ENCODE measurements at regions not wholly inside any gene's neighbourhood (a gene's known extent, or its start where the extent isn't known, plus 50 kb on each side); places are given as distances from the start of the nearest gene placed in this dataset.

- no peaks in the 10 kb centered on the region for H3K27me3 ChIP-seq (ENCODE audit: control insufficient read depth in 1 of 2, insufficient read depth in 2 of 2, low read length in 2 of 2)
- no peak overlapping the region for H3K4me3 Mint-ChIP-seq
- H3K9me3 Mint-ChIP-seq: peaks cover 8% of the 10 kb centered on the region
- no peak for ATAC-seq (ENCODE audit: poor library complexity)
- peaks cover 0 to 18% of the 10 kb centered on the region in 2 experiments for H3K9me3 ChIP-seq (ENCODE audit: control insufficient read depth in 1 of 2, insufficient read depth in 1 of 2, low read length in 2 of 2)
- H3K4me3 ChIP-seq (ENCODE audit: low read length): no peak overlapping the region
- no peak overlapping the region for H3K27ac Mint-ChIP-seq
- H3K4me1 Mint-ChIP-seq (ENCODE audit: low read depth): no peaks in the 10 kb centered on the region
- ChIA-PET POLR2A (no interaction called here), CTCF (no interaction called here)
- no peak for DNase-seq
- no peaks in the 10 kb centered on the region for H3K36me3 ChIP-seq (ENCODE audit: insufficient read depth, low read length)
- TF ChIP-seq CTCF (IDR thresholded peaks at IDR 0.05): no peak
- H3K27me3 Mint-ChIP-seq: no peaks in the 10 kb centered on the region
- H3K36me3 Mint-ChIP-seq (ENCODE audit: low read depth): no peaks in the 10 kb centered on the region
- no peaks in the 10 kb centered on the region for H3K4me1 ChIP-seq (ENCODE audit: insufficient read depth, low read length)
- no peak overlapping the region for H3K27ac ChIP-seq (ENCODE audit: low read depth in 1 of 2, low read length in 2 of 2)
- intact Hi-C loops (cut with DNase I, micrococcal nuclease): no loop called here
These were observed 463.9 kb downstream of the EPHA3 start for GRCh38 chr3:89571298-89571697.

GRCh38 chr3:89571707-89572106 lies 464.3 kb downstream of the EPHA3 start:
- DNase-seq (peak in 1 of 14 experiments; percentile 7), ATAC-seq (ENCODE audit: poor library complexity) (no peak)
- H3K9me3 Mint-ChIP-seq: peaks cover 8% of the 10 kb centered on the region
- no peak overlapping the region for H3K27ac Mint-ChIP-seq
- no peaks in the 10 kb centered on the region for H3K4me1 Mint-ChIP-seq (ENCODE audit: low read depth)
- no peaks in the 10 kb centered on the region for H3K4me1 ChIP-seq (ENCODE audit: insufficient read depth, low read length)
- H3K27ac ChIP-seq (ENCODE audit: low read depth in 1 of 2, low read length in 2 of 2): no peak overlapping the region
- peaks cover 0 to 18% of the 10 kb centered on the region in 2 experiments for H3K9me3 ChIP-seq (ENCODE audit: control insufficient read depth in 1 of 2, insufficient read depth in 1 of 2, low read length in 2 of 2)
- intact Hi-C loops (cut with DNase I, micrococcal nuclease): no loop called here
- no peaks in the 10 kb centered on the region for H3K27me3 ChIP-seq (ENCODE audit: control insufficient read depth in 1 of 2, insufficient read depth in 2 of 2, low read length in 2 of 2)
- no peaks in the 10 kb centered on the region for H3K36me3 ChIP-seq (ENCODE audit: insufficient read depth, low read length)
- no peaks in the 10 kb centered on the region for H3K36me3 Mint-ChIP-seq (ENCODE audit: low read depth)
- POLR2A ChIA-PET: no interaction called here
- H3K27me3 Mint-ChIP-seq: no peaks in the 10 kb centered on the region
- TF ChIP-seq CTCF (IDR thresholded peaks at IDR 0.05): no peak
- CTCF ChIA-PET: no interaction called here
- no peak overlapping the region for H3K4me3 ChIP-seq (ENCODE audit: low read length)
- H3K4me3 Mint-ChIP-seq: no peak overlapping the region

- ChIA-PET POLR2A (no interaction called here), CTCF (no interaction called here)
- H3K27ac ChIP-seq (ENCODE audit: low read depth in 1 of 2, low read length in 2 of 2): no peak overlapping the region
- Mint-ChIP-seq H3K36me3 (ENCODE audit: low read depth) (no peaks in the 10 kb centered on the region), H3K27me3 (no peaks in the 10 kb centered on the region), H3K4me3 (no peak overlapping the region), H3K4me1 (ENCODE audit: low read depth) (no peaks in the 10 kb centered on the region), H3K27ac (no peak overlapping the region), H3K9me3 (peaks cover 8% of the 10 kb centered on the region)
- no peak for DNase-seq
- ATAC-seq (ENCODE audit: poor library complexity): no peak
- no peaks in the 10 kb centered on the region for H3K27me3 ChIP-seq (ENCODE audit: control insufficient read depth in 1 of 2, insufficient read depth in 2 of 2, low read length in 2 of 2)
- intact Hi-C loops (cut with DNase I, micrococcal nuclease): no loop called here
- H3K4me1 ChIP-seq (ENCODE audit: insufficient read depth, low read length): no peaks in the 10 kb centered on the region
- TF ChIP-seq CTCF (IDR thresholded peaks at IDR 0.05): no peak
- no peak overlapping the region for H3K4me3 ChIP-seq (ENCODE audit: low read length)
- peaks cover 0 to 18% of the 10 kb centered on the region in 2 experiments for H3K9me3 ChIP-seq (ENCODE audit: control insufficient read depth in 1 of 2, insufficient read depth in 1 of 2, low read length in 2 of 2)
- no peaks in the 10 kb centered on the region for H3K36me3 ChIP-seq (ENCODE audit: insufficient read depth, low read length)
These were observed 464.8 kb downstream of the EPHA3 start for GRCh38 chr3:89572261-89572660.
